CD4-positive, alpha-beta T cell (primary cell): ENCODE measurements at regions not wholly inside any gene's neighbourhood (a gene's known extent, or its start where the extent isn't known, plus 50 kb on each side); places are given as distances from the start of the nearest gene placed in this dataset.

Source experiments
- ATAC-seq: fragments of 200-7000 bp; cut with Tn5 transposase; one replicate; pipeline ENCODE4 v1.10.0; 2022; ENCODE audit warnings: mild to moderate bottlenecking; ENCODE audit not compliant: poor library complexity
- CTCF ChIA-PET: fragments of 350-600 bp; sonication (Branson Sonifier 250); formaldehyde crosslinking; loops from one replicate; lab custom pipeline; 2021; ENCODE audit warnings: antibody characterized with exemption, inconsistent platforms; lab: Charles Lee
- POLR2A ChIA-PET: fragments of 350-600 bp; sonication (Branson Sonifier 250); formaldehyde crosslinking; loops from one replicate; lab custom pipeline; 2021; ENCODE audit warnings: antibody characterized with exemption, inconsistent platforms; lab: Charles Lee
- DNase-seq, 14 experiments: peaks; one replicate each; pipeline ENCODE4 v3.0.0-alpha.2; 2013 to 2020; ENCODE audit warnings: mixed read lengths in 2 of 14
- H3K27ac ChIP-seq, 2 donors: one replicate each; pipeline versions ENCODE4 v1.5.1 to v1.7.0; 2013; ENCODE audit warnings: low read length in 2 of 2, low read depth in 1 of 2, mild to moderate bottlenecking in 1 of 2
- H3K27me3 ChIP-seq, 2 experiments: 1 replicate in 1 of 2; 2 replicates in 1 of 2; pipeline versions ENCODE4 v1.6.1 to v1.7.0; 2013; ENCODE audit warnings: low read length in 2 of 2, control low read depth in 1 of 2, mild to moderate bottlenecking in 1 of 2, moderate library complexity in 1 of 2; ENCODE audit not compliant: insufficient read depth in 2 of 2, control insufficient read depth in 1 of 2
- H3K36me3 ChIP-seq: one replicate; pipeline ENCODE4 v1.6.1; 2013; ENCODE audit warnings: low read length, control low read depth; ENCODE audit not compliant: insufficient read depth
- H3K4me1 ChIP-seq: one replicate; pipeline ENCODE4 v1.6.1; 2013; ENCODE audit warnings: low read length, control low read depth; ENCODE audit not compliant: insufficient read depth
- H3K4me3 ChIP-seq: one replicate; pipeline ENCODE4 v1.5.1; 2013; ENCODE audit warnings: mild to moderate bottlenecking, low read length, moderate library complexity
- H3K9me3 ChIP-seq, 2 experiments: 1 replicate in 1 of 2; 2 replicates in 1 of 2; pipeline versions ENCODE4 v1.6.1 to v1.7.0; 2013; ENCODE audit warnings: low read length in 2 of 2, mild to moderate bottlenecking in 2 of 2, control low read depth in 1 of 2, moderate library complexity in 1 of 2; ENCODE audit not compliant: control insufficient read depth in 1 of 2, insufficient read depth in 1 of 2
- H3K27ac Mint-ChIP-seq: one replicate; pipeline ENCODE4 v1.8.0; 2020; ENCODE audit warnings: mixed read lengths
- H3K27me3 Mint-ChIP-seq: one replicate; pipeline ENCODE4 v1.8.0; 2021; ENCODE audit warnings: mixed read lengths
- H3K36me3 Mint-ChIP-seq: one replicate; pipeline ENCODE4 v1.8.0; 2021; ENCODE audit warnings: low read depth, mixed read lengths
- H3K4me1 Mint-ChIP-seq: one replicate; pipeline ENCODE4 v1.8.0; 2021; ENCODE audit warnings: low read depth, mixed read lengths
- H3K4me3 Mint-ChIP-seq: one replicate; pipeline ENCODE4 v1.8.0; 2020; ENCODE audit warnings: mild to moderate bottlenecking, mixed read lengths
- H3K9me3 Mint-ChIP-seq: one replicate; pipeline ENCODE4 v1.8.0; 2020; ENCODE audit warnings: mixed read lengths
- CTCF ChIP-seq: fragments of 200-600 bp; IDR thresholded peaks from one replicate; pipeline ENCODE4 v1.8.0; 2022; ENCODE audit warnings: antibody characterized with exemption, mild to moderate bottlenecking
- intact Hi-C, 2 experiments: fragments of 100-400 bp; cut with DNase I in 1 of 2; cut with micrococcal nuclease in 1 of 2; formaldehyde crosslinking; loops; one replicate each; pipeline versions ENCODE4 v1.15.1 to v1.9.0; 2023 to 2025; cut with DNase I, micrococcal nuclease

GRCh38 chr5:105639511-105639910 lies 2031.2 kb downstream of the EFNA5 start:
- no peaks in the 10 kb centered on the region for H3K4me1 ChIP-seq
- POLR2A ChIA-PET: no interaction called here
- Mint-ChIP-seq H3K27ac (no peak overlapping the region), H3K27me3 (no peaks in the 10 kb centered on the region), H3K36me3 (no peaks in the 10 kb centered on the region), H3K9me3 (peaks cover 5% of the 10 kb centered on the region), H3K4me3 (no peak overlapping the region), H3K4me1 (no peaks in the 10 kb centered on the region)
- intact Hi-C loops: no loop called here
- H3K27ac ChIP-seq: no peak overlapping the region
- no peaks in the 10 kb centered on the region for H3K27me3 ChIP-seq
- peaks cover 0 to 19% of the 10 kb centered on the region in 2 experiments for H3K9me3 ChIP-seq
- TF ChIP-seq CTCF: no peak
- H3K36me3 ChIP-seq: no peaks in the 10 kb centered on the region
- ATAC-seq: no peak
- H3K4me3 ChIP-seq: no peak overlapping the region
- no peak for DNase-seq
- CTCF ChIA-PET: no interaction called here

GRCh38 chr5:105639068-105639467 lies 2031.7 kb downstream of the EFNA5 start:
- no peaks in the 10 kb centered on the region for H3K4me1 ChIP-seq
- no peak overlapping the region for H3K27ac ChIP-seq
- POLR2A ChIA-PET: no interaction called here
- no peak overlapping the region for H3K27ac Mint-ChIP-seq
- H3K27me3 ChIP-seq: no peaks in the 10 kb centered on the region
- H3K9me3 ChIP-seq: peaks cover 0 to 19% of the 10 kb centered on the region in 2 experiments
- DNase-seq: no peak
- no peak for TF ChIP-seq CTCF
- no peak overlapping the region for H3K4me3 Mint-ChIP-seq
- ATAC-seq: no peak
- H3K36me3 Mint-ChIP-seq: no peaks in the 10 kb centered on the region
- intact Hi-C loops: no loop called here
- CTCF ChIA-PET: no interaction called here
- H3K4me3 ChIP-seq: no peak overlapping the region
- H3K27me3 Mint-ChIP-seq: no peaks in the 10 kb centered on the region
- H3K9me3 Mint-ChIP-seq: peaks cover 5% of the 10 kb centered on the region
- no peaks in the 10 kb centered on the region for H3K4me1 Mint-ChIP-seq
- H3K36me3 ChIP-seq: no peaks in the 10 kb centered on the region

- no peak overlapping the region for H3K27ac Mint-ChIP-seq
- POLR2A ChIA-PET: no interaction called here
Measured at GRCh38 chr5:105638437-105638836, 2032.3 kb downstream of the EFNA5 start.

More at GRCh38 chr5:105638437-105638836, 2032.3 kb downstream of the EFNA5 start:
- Histone ChIP-seq H3K27ac (no peak overlapping the region), H3K27me3 (no peaks in the 10 kb centered on the region), H3K4me3 (no peak overlapping the region), H3K36me3 (no peaks in the 10 kb centered on the region), H3K4me1 (no peaks in the 10 kb centered on the region), H3K9me3 (peaks cover 0 to 19% of the 10 kb centered on the region in 2 experiments)
- Mint-ChIP-seq H3K36me3 (no peaks in the 10 kb centered on the region), H3K27me3 (no peaks in the 10 kb centered on the region), H3K4me3 (no peak overlapping the region), H3K9me3 (peaks cover 5% of the 10 kb centered on the region), H3K4me1 (no peaks in the 10 kb centered on the region)
- TF ChIP-seq CTCF: no peak
- DNase-seq (no peak), ATAC-seq (no peak)
- CTCF ChIA-PET: no interaction called here
- intact Hi-C loops: no loop called here
